Hypothalamus (tissue), 51 donors: ENCODE measurements at regions not wholly inside any gene's neighbourhood (a gene's known extent, or its start where the extent isn't known, plus 50 kb on each side); places are given as distances from the start of the nearest gene placed in this dataset.

ENCODE experiments used
- DNase-seq, 51 donors: peaks; one replicate each; lab custom pipeline; 2025; lab: John Stamatoyannopoulos, UW

DNA sequence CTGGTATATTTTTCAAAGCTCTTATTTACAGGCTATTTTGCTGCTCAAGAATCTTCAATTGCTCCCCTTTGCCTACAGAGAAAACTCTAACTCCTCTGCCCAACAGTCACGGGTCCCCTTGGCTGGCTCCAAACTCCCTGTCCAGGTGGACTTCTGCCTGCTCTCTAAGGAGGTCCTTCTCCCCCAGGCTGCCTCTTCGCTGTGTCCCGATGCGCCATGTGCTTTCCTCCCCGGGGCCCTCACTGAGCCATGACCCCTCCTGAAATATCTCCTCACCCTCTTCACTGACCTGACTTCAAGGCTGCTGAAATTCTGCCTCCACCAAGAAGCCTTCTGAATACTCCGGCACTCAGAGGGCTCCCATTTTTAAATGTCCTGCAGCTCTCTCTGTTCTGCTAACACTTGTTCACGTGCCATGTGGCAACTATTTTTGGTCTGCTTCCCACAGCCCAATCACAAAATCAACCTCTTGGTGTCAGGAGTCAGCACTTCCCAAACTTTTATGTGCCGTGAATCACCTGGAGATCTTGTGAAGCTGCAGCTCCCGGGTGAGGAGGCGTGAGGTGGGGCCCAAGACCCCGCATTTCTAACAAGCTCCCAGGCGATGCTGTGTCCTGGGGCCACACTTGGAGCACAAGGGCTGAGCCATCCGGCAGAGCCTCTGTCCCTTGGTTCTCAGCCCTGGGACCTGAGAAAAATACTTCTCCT, 85.7 kb upstream of the COL13A1 start:
- no peak for DNase-seq

DNA sequence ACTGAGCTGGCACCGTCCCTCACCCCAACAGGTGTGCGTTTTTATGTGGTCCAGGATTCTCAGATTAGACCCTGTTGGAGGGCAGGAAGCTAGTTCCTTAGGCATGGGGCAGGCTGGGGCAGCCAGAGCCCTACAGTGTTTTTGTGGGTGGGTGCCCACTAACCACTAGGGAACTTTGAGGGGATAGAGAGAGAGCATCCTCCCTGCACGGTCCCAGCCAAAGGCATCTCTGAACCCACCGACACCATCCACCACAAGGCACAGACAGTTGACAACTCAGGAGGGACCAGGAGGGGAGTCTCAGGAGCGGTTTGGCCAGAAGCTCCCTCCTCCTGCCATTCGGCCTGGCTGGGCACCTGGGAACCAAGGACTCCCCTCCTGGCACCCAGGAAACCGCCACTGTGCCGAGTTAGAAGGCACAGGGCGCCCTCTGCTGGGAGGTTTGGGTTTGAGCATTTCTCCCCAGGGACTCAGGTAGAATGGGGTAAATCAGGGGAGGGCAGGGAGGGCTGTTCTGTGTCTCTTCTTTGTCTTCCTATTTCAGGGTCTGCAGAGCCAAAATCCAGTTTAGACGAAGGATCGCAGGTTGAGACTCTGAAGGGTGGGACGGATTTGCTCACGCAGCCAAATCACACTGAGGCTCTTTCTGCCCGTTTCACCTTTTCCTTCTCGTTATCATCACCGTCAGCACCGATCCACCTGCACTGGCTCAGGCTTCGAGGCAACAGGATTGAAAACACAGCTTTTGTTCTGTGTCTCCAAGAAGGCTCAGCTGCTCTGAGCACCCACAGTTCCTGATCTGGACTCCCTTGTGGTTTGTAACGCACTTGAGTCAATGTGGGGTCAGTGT, 84.8 kb upstream of the COL13A1 start:
- peak in 23 of 51 donors; percentile 5 to 59 (median 22) for DNase-seq

DNA sequence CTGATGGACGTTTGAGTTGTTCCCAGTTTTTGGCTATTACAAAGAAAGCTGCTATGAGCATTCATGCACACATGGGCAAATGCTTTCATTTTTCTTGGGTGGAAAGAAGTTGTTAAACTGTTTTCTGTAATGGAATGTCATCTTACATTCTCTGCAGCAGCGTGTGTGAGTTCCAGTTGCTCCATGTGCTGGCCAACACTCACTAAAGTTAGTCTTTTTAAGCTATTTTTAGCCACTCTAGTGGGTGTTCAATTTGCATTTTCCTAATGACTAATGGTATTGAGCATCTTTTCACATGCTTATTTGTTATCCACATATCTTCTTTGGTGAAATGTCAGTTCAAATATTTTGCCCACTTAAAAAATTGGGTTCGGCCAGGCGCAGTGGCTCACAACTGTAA, 82.8 kb upstream of the COL13A1 start:
- DNase-seq = no peak

DNA sequence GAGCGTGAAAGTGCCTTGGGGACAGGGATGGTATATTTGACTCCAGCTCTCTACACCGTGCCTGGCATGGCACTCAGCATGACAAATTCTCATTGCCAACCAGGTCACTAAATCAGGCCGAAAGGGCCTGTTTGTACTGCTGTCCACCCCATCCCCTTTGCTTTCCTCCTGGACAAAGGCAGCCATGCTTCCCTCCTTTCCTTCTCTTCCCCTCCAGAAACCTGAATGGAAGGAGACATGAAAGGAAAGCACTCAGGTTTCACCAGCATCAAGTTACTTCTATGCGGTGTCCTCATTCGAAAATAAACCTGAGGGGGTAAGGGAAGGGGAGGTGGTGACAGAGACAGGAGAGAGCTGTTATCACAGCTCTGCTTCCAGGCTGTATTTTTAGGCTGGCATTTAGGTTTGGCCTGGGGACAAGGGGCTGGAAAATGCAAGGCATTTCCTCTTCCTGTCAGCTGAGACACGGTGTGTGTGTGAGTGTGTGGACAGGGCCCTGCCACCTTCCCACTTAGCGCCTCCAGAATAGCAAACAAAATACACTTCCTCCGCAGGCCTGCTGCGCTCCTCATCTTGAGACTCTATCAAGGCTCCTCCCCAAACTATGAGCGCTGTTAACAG, 79.9 kb upstream of the COL13A1 start:
- DNase-seq = no peak

DNA sequence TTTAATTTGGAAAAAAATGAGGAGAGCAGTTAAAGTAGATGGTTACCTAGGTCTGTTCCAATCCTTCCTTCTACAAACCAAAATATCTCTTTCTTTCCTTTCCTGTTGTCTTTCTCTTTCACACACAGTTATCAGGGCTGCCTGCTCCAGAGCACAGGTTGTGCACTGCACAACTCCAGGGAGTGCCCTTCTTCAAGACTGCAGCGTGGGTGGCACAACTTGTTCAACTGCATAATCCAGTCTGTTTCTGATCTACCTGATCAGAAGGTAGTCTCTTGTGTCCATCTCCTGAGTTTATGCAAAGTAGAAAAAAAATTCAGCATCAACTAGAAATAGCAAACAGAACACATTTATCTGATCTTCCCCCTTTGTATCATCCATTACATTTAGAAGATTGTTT, 78.1 kb upstream of the COL13A1 start:
- no peak for DNase-seq

DNA sequence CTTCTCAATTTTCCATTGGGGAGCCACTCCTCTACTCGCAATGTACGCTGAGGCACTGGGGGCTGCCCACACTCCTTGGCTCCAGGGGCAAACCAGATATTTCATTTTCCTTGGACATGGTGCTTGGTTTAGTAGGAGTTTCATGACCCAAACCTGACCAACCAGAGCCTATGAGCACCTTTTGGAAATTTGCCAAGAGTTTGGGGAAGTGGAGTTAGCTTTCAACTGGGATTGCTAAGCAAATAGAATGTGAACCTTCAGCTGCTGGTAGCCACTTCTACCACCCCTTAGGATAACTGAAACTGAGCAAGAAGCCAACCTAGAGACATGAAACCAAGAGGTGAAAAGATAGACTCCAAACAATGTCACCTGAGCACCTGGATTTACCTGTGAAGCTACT, 74.9 kb upstream of the COL13A1 start:
- DNase-seq = no peak

DNA sequence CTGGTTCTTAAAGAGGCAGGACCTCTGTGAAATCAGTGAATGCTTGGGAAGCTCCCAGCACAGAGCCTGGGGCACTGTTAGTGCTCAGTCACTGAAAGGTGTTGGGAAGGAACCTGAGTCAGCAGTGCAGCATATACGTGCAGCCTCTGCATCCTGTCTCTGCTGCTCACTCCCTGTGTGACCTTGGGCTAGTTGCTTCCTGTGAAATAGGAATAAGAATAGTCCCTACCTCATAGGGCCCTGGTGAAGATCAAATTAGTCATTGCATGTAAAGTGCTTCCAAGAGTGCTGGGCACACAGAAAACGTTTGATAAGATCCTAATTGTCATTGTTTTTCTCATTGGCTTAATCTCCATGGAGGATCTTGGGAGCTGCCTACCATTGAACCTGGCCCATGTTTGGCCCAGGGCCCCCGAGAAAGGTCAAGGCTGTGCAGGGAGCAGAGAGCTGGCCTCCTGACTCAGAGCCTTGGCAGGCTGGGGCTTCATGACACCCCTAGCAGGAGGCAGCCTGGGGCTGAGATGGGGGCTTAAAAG, 73.3 kb upstream of the COL13A1 start:
- no peak for DNase-seq

DNA sequence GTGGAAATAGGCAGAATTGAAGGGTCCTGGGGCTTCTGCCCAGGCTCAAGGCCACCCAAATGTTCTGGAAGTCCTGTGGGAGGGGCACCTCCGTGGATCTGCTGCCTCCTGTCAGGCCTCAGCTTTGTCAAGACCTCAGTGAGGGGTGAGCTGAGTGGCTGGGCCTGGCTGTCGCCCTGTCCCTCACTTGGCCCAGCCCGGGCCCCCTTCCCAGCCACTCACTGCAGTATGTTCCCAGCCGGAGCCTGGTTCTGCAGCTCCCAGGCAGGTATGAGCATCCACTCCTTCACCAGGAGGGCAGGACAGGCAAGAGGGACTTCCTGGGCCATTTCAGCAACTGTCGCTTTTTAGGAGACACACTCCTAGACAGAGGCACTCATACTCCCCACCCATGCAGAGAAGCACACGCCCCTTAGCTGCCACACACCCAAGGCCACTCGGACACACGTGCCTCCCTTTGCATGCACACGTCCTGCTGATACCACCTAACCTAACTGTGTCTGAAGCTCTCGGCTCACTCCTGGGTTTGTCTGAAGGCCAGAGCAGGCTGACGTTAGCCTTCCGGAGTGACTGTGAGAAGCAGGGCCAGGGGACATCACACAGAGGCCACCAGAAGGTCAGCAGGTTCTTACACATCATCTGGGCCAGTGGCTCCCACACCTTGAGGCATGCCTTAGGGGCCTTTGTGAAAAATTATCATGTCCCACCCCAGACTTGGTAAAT, 72.2 kb upstream of the COL13A1 start:
- DNase-seq = no peak

DNA sequence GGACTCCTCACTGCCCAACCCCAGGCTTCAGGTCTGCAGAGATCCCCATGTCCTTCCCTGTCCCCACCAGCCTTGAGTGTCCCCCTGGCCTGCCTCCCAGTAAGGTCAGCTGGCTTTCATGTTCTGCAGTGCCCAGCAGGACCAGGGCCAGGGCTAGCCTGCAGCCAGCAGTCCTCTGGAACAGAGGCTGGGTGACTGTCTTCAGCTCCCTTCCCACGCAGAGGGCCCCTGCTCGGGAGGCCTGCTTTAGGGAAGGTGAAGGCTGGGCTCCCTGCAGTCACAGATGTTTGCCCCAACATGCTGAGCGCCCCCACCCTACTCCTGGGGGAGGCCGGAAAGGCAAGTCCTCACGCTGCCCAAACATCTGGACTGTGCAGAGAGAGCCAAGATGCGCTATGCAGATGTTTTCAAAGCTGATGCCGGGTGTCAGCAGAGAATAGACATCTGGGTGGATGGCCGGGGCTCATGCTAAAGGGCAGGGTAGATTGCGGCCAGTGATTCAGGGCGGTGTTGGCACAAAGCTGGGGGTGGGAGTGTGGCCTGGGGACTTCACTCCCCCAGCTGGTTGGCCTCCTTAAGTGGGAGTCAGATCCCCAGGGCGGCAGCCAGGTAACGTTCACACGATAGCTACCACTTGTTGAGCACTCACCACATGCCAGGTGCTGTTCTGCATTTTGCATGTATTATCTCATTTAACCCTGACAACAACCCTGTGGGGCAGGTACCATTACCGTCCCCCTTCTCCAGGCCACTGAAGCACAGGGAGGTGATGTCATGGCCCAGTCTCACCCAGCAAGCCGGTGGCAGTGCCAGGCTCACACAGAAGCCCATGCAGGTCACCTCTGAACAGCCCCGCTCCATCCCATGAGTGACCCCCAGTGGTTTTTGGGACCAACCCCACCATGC, 71.2 kb upstream of the COL13A1 start:
- peak in 16 of 51 donors; percentile 11 to 61 (median 20) for DNase-seq

DNA sequence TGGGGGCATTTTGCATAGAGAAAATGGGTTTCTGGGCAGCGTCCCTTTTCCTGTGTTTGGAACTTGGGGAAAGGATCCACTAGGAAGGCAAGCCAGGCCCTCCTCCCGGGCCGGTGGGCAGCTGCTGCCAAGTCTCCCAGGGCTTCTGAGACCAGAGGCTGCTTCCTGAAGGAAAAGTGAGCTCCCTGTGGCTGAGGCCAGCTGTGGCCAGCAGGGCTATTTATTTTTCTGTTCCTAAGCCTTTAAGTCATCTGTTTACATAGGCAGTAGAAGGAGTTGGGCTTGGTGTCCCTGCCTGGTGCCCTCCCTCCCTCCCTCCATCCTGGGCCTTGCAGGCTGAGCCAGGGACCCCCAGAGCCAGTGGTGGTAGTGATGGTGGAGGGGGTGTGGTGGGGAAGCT, 70.5 kb upstream of the COL13A1 start:
- no peak for DNase-seq

DNA sequence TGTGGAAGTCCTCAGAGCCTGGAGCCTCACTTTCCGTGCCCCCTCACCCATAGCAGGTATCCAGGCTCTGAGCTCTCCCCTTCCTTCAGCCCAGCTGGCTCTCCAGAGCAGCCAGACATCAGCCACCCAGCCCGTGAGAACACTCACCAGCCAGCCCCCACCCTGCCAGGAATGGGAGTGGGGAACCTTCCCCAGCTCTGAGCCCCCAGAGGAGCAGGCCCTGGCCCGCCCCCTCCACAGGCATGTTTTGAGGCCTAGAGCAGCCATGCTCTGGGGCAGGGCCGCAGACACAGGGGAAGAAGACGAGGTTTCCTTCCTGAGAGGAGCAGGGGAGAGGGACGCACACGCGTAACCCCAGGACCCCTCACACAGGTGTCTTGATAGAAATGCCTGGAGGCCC, 70.0 kb upstream of the COL13A1 start:
- DNase-seq = no peak

DNA sequence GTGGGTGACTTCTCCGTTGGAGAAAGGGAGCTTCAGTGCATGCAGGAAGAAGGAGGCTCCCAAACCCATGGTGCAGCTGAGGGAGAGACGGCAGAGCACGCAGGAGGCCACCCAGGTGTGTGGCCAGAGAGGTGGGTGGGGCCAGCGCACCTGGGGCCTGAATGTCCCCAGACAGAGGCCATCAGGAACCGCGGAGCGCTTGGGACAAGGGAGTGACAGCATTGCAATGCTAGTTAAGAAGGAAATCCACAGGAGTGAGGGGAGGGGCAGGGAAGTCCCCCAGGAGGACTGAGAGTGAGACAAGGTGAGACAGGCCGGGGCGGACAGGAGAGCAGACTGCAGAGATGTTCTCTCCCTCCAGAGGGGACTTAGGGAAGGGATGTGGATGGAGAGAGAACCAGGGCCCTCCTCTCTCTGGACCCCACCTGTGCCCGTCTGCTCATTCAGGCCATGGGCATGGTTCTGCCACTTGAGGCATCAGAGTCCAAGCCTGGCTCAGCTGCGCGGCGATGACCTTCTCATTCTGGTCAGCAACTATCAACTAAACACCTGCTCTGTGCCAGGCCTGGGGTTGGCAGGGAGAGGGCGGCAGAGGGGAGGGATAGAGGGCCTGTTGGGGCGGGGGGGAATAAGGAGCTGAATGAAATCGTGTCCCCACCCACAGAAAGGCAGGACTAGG, 69.4 kb upstream of the COL13A1 start:
- no peak for DNase-seq

DNA sequence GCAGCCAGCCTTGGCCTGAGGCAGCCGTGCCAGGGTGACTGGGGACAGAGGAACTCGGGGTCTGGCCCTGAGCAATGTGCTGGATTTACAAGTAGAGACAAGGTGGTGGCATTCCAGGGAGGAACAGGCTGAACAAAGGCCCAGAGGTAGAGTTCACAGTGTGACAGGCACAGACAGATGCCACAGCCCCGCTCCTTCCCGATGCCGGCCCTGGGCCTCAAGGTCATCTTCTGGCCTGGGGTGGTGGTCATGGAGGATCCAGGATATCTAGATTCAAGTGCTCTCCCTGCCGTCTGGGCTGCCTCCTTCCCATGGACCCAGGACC, 68.9 kb upstream of the COL13A1 start:
- DNase-seq = no peak

DNA sequence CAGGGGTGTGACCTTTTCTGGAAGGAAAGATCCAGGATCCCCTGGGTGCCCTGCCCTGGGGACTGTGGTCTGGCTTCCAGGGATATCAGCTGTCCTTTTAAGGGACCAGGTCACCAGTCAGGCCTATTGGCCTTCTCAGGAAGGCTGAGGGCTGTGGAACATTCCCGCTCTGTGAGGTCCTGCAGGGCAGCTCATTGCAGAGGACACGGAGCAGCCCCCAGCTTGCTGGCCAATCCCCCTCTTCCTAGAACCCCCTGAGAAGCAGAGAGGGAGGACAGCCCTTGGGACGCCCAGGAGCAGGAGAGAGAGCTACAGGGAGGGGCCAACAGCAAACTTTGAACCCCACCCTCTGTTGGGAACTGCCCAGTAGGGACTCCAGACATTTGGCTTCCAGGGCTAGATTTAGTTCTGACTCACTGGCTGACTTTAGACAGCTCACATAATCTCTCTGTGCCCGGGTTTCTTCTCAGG, 67.9 kb upstream of the COL13A1 start:
- no peak for DNase-seq

DNA sequence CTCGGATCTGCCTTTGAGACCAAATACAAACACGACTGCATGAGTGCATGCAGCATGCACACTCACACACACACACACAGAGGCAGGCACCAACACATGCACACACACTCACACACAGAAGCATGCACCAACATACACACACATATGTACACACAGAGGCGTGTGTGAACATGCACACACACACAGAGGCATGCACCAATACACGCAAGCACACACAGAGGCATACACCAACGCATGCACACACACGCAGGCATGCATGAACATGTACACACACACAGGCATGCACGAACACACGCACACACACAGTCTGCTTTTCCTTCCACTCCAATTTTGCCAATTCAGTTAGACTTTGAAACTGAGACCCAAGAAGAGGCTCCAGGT, 67.3 kb upstream of the COL13A1 start:
- no peak for DNase-seq

DNA sequence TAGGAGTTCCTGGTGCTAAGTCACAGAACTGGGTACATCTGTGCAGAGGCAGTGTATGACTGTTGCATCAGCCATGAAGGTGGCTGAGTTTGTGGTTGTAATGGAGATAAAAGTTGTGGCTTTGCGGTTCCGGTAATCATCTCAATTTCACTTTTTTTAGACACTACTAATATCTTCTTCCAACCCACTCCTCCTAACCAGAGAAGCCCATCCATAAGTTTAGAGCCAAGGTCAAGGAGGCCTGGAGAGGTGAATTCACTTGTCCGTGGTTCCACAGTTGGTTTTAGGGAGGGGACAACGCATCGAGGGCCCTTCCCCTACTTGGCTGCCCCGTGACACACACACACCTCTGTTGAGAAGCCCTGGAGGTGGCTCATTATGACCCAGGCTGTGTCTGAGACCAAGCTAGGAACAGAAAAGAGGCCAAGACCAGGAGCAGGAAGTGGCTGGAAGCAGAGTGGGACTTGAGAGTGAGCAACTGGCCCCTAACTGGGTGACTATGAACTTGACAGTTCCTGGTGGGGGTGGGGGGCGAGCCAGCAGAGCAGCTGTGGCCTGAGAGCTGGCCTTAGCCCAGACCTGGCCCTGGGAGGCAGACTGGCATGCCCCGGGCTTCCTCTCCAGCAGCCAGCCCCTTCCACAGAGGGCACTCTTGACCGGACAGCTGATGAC, 66.8 kb upstream of the COL13A1 start:
- DNase-seq = no peak

DNA sequence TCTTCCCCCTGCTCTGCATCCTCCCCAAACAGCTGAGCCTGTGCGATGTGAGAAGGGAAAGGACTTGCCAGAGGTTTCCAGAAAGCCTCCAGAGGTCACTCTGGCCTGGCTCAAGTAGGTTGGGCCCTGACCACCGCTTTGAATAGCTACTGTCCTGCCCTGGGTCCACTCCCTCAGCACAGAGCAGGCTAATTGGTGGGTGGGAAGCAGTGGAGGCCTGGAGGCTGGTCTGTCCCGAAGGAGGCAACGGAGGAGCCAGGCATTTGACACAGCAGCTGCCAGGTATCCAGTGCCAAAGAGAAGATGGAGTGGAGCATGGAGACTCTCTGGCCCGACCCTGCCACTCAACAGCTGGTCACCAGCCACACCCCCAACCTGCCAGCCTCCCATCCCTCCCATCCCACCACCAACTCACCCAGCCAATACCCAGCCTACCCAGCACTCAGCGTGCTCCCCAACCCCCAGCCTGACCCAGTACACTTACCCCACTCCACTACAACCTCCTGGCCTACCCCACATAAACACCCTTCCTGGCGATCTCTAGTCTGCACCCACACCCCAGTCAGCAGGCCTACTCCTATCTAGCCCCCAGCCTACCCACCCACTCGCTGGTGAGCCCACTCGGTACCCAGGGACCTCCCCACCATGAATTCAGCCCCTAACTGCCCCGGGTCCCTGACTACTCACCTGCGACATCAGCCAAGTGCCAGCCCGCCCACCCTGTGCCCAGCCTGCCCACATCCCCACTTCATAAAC, 64.6 kb upstream of the COL13A1 start:
- DNase-seq = no peak

DNA sequence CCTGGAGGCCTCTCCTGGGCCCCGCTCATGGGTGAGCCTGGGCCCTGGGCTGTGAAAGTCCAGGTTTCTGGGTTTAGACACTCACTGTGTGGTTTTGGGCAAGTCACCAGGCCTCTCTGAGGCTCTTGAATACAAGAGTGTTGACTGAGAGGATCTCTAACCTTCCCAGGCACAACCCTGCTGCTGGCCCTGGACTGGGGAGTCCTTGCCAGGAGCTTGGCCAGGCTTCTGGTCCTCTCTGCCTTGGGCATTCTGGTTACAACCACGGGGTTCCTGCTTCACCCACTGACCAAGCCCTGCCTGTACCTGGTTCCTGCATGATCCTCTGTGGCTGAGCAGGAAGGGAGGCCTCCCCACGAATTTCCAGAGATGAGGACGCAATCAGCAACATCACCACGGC, 63.6 kb upstream of the COL13A1 start:
- DNase-seq = no peak
